ENCODE measurements at regions not wholly inside any gene's neighbourhood (a gene's known extent, or its start where the extent isn't known, plus 50 kb on each side); places are given as distances from the start of the nearest gene placed in this dataset.

DNA sequence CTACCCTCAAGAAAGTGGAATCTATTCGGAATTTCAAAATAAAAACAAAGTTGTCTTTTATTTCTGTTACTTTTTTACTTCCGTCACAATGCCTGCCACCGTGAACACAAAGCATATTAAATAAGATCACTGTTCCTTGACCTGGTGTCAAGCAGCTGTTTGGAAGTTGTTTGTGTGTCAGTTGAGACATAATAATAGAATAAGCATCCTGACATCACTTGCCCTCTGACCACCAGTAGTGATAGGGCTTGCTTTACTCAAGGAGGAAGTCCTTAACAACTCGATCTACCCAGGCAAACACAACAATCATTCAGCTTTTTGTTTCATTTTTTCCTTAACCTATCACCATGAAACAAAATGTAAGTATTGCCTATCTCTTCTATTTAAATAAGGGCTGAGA lies 454.4 kb upstream of the RASGRP1 start:
- no peak overlapping the region for H3K4me2 ChIP-seq (ENCODE audit: low read depth, low read length, poor library complexity, severe bottlenecking)
- H3K36me3 ChIP-seq (ENCODE audit: low read length), result no peaks in the 10 kb centered on the region

GRCh38 chr15:39021341-39021740 lies 456.7 kb upstream of the RASGRP1 start:
- Histone ChIP-seq H3K27me3 (ENCODE audit: low read length) (no peaks in the 10 kb centered on the region), H2AFZ (ENCODE audit: low read depth, low read length, severe bottlenecking) (no peak overlapping the region), H3K9ac (ENCODE audit: low read length) (no peak overlapping the region), H3K27ac (ENCODE audit: low read depth, low read length) (no peak overlapping the region), H3K36me3 (ENCODE audit: low read length) (no peaks in the 10 kb centered on the region), H3F3A (ENCODE audit: insufficient read depth) (no peaks in the 10 kb centered on the region), H3K9me2 (replicated peaks; ENCODE audit: insufficient read depth, low read length) (no peaks in the 10 kb centered on the region), H3K4me2 (ENCODE audit: low read depth, low read length, poor library complexity, severe bottlenecking) (no peak overlapping the region), H4K20me1 (ENCODE audit: low read depth, low read length) (no peaks in the 10 kb centered on the region), H3K4me3 (ENCODE audit: insufficient read depth, low read length, poor library complexity, severe bottlenecking) (no peak overlapping the region), H3K9me3 (ENCODE audit: insufficient read depth, low read length) (no peaks in the 10 kb centered on the region), H3K79me2 (ENCODE audit: insufficient read depth, low read length) (no peaks in the 10 kb centered on the region)
- TF ChIP-seq, protein P1, sequence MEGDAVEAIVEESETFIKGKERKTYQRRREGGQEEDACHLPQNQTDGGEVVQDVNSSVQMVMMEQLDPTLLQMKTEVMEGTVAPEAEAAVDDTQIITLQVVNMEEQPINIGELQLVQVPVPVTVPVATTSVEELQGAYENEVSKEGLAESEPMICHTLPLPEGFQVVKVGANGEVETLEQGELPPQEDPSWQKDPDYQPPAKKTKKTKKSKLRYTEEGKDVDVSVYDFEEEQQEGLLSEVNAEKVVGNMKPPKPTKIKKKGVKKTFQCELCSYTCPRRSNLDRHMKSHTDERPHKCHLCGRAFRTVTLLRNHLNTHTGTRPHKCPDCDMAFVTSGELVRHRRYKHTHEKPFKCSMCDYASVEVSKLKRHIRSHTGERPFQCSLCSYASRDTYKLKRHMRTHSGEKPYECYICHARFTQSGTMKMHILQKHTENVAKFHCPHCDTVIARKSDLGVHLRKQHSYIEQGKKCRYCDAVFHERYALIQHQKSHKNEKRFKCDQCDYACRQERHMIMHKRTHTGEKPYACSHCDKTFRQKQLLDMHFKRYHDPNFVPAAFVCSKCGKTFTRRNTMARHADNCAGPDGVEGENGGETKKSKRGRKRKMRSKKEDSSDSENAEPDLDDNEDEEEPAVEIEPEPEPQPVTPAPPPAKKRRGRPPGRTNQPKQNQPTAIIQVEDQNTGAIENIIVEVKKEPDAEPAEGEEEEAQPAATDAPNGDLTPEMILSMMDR (IDR thresholded peaks at IDR 0.05; ENCODE audit: insufficient read depth, low read length, poor library complexity, severe bottlenecking), result no peak
- no peak for TF ChIP-seq EZH2phosphoT487 (conservative IDR thresholded peaks at IDR 0.05; ENCODE audit: low read length)

More for the DNA sequence above, 454.4 kb upstream of the RASGRP1 start:
- Histone ChIP-seq H4K20me1 (ENCODE audit: low read depth, low read length) (no peaks in the 10 kb centered on the region), H3K9ac (ENCODE audit: low read length) (no peak overlapping the region), H3K9me2 (replicated peaks; ENCODE audit: insufficient read depth, low read length) (no peaks in the 10 kb centered on the region), H3K79me2 (ENCODE audit: insufficient read depth, low read length) (no peaks in the 10 kb centered on the region), H3K27me3 (ENCODE audit: low read length) (no peaks in the 10 kb centered on the region), H3K27ac (ENCODE audit: low read depth, low read length) (no peak overlapping the region), H2AFZ (ENCODE audit: low read depth, low read length, severe bottlenecking) (no peak overlapping the region), H3K9me3 (ENCODE audit: insufficient read depth, low read length) (no peaks in the 10 kb centered on the region), H3K4me3 (ENCODE audit: insufficient read depth, low read length, poor library complexity, severe bottlenecking) (no peak overlapping the region), H3F3A (ENCODE audit: insufficient read depth) (no peaks in the 10 kb centered on the region)
- TF ChIP-seq EZH2phosphoT487 (conservative IDR thresholded peaks at IDR 0.05; ENCODE audit: low read length), result no peak
- TF ChIP-seq, protein P1 (IDR thresholded peaks at IDR 0.05; ENCODE audit: insufficient read depth, low read length, poor library complexity, severe bottlenecking), result no peak

DNA sequence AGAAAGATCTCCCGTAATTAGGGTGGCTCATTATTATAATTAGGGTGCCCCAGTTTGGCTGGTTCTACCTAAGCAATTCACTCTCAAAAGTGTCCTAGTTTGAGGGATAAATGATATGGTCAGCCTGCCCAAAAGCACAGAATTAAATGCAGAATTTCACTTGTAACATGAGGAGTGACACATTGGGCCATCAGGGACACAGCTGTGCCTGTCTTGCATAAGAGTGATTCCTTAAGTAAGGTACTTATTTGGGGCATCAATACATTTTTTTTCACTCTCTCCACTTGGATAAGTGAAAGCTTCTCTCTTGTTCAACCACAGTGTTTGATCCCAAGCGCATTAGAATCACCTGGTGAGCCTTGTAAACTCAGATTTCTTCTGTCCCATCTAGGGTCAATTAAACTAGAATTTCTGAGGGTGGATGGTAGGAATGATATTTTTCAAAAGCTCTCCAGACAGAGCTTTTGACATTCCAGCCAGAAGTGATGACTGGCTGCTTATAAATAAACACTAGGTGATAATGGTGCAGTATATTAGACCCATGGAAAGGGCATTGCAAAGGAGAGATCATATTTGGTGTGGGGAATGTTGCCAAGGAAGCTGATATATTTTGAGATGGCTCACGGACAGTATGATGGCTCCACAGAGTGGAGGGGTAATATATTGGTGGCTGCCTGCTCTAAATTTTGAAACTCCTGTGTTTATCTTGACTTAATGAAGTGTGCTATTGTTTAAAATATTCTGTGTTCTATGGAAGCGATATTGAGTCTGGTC lies 458.1 kb upstream of the RASGRP1 start:
- TF ChIP-seq EZH2phosphoT487 (conservative IDR thresholded peaks at IDR 0.05; ENCODE audit: low read length), result no peak
- TF ChIP-seq, protein P1 (IDR thresholded peaks at IDR 0.05; ENCODE audit: insufficient read depth, low read length, poor library complexity, severe bottlenecking), result no peak
- Histone ChIP-seq H3F3A (ENCODE audit: insufficient read depth) (no peaks in the 10 kb centered on the region), H3K4me3 (ENCODE audit: insufficient read depth, low read length, poor library complexity, severe bottlenecking) (no peak overlapping the region), H3K9me3 (ENCODE audit: insufficient read depth, low read length) (no peaks in the 10 kb centered on the region), H3K9ac (ENCODE audit: low read length) (no peak overlapping the region), H4K20me1 (ENCODE audit: low read depth, low read length) (no peaks in the 10 kb centered on the region), H2AFZ (ENCODE audit: low read depth, low read length, severe bottlenecking) (no peak overlapping the region), H3K4me2 (ENCODE audit: low read depth, low read length, poor library complexity, severe bottlenecking) (no peak overlapping the region), H3K9me2 (replicated peaks; ENCODE audit: insufficient read depth, low read length) (no peaks in the 10 kb centered on the region), H3K36me3 (ENCODE audit: low read length) (no peaks in the 10 kb centered on the region), H3K27ac (ENCODE audit: low read depth, low read length) (no peak overlapping the region), H3K79me2 (ENCODE audit: insufficient read depth, low read length) (no peaks in the 10 kb centered on the region), H3K27me3 (ENCODE audit: low read length) (no peaks in the 10 kb centered on the region)

All from SU-DHL-6 (cell line).